CD4-positive, alpha-beta T cell (primary cell): ENCODE measurements at regions not wholly inside any gene's neighbourhood (a gene's known extent, or its start where the extent isn't known, plus 50 kb on each side); places are given as distances from the start of the nearest gene placed in this dataset.
"Not testable (repeated sequence)": the region's sequence is repeated elsewhere in the genome, so short reads cannot be mapped to it uniquely, and the experiment has no call there.

Experiments used
- ATAC-seq: fragments of 200-7000 bp; cut with Tn5 transposase; one replicate; pipeline ENCODE4 v1.10.0; 2022; ENCODE audit warnings: mild to moderate bottlenecking; ENCODE audit not compliant: poor library complexity
- CTCF ChIA-PET: fragments of 350-600 bp; sonication (Branson Sonifier 250); formaldehyde crosslinking; loops from one replicate; lab custom pipeline; 2021; ENCODE audit warnings: antibody characterized with exemption, inconsistent platforms; lab: Charles Lee
- POLR2A ChIA-PET: fragments of 350-600 bp; sonication (Branson Sonifier 250); formaldehyde crosslinking; loops from one replicate; lab custom pipeline; 2021; ENCODE audit warnings: antibody characterized with exemption, inconsistent platforms; lab: Charles Lee
- DNase-seq, 14 experiments: peaks; one replicate each; pipeline ENCODE4 v3.0.0-alpha.2; 2013 to 2020; ENCODE audit warnings: mixed read lengths in 2 of 14
- H3K27ac ChIP-seq, 2 donors: one replicate each; pipeline versions ENCODE4 v1.5.1 to v1.7.0; 2013; ENCODE audit warnings: low read length in 2 of 2, low read depth in 1 of 2, mild to moderate bottlenecking in 1 of 2
- H3K27me3 ChIP-seq, 2 experiments: 1 replicate in 1 of 2; 2 replicates in 1 of 2; pipeline versions ENCODE4 v1.6.1 to v1.7.0; 2013; ENCODE audit warnings: low read length in 2 of 2, control low read depth in 1 of 2, mild to moderate bottlenecking in 1 of 2, moderate library complexity in 1 of 2; ENCODE audit not compliant: insufficient read depth in 2 of 2, control insufficient read depth in 1 of 2
- H3K36me3 ChIP-seq: one replicate; pipeline ENCODE4 v1.6.1; 2013; ENCODE audit warnings: low read length, control low read depth; ENCODE audit not compliant: insufficient read depth
- H3K4me1 ChIP-seq: one replicate; pipeline ENCODE4 v1.6.1; 2013; ENCODE audit warnings: low read length, control low read depth; ENCODE audit not compliant: insufficient read depth
- H3K4me3 ChIP-seq: one replicate; pipeline ENCODE4 v1.5.1; 2013; ENCODE audit warnings: mild to moderate bottlenecking, low read length, moderate library complexity
- H3K9me3 ChIP-seq, 2 experiments: 1 replicate in 1 of 2; 2 replicates in 1 of 2; pipeline versions ENCODE4 v1.6.1 to v1.7.0; 2013; ENCODE audit warnings: low read length in 2 of 2, mild to moderate bottlenecking in 2 of 2, control low read depth in 1 of 2, moderate library complexity in 1 of 2; ENCODE audit not compliant: control insufficient read depth in 1 of 2, insufficient read depth in 1 of 2
- H3K27ac Mint-ChIP-seq: one replicate; pipeline ENCODE4 v1.8.0; 2020; ENCODE audit warnings: mixed read lengths
- H3K27me3 Mint-ChIP-seq: one replicate; pipeline ENCODE4 v1.8.0; 2021; ENCODE audit warnings: mixed read lengths
- H3K36me3 Mint-ChIP-seq: one replicate; pipeline ENCODE4 v1.8.0; 2021; ENCODE audit warnings: low read depth, mixed read lengths
- H3K4me1 Mint-ChIP-seq: one replicate; pipeline ENCODE4 v1.8.0; 2021; ENCODE audit warnings: low read depth, mixed read lengths
- H3K4me3 Mint-ChIP-seq: one replicate; pipeline ENCODE4 v1.8.0; 2020; ENCODE audit warnings: mild to moderate bottlenecking, mixed read lengths
- H3K9me3 Mint-ChIP-seq: one replicate; pipeline ENCODE4 v1.8.0; 2020; ENCODE audit warnings: mixed read lengths
- intact Hi-C, 2 experiments: fragments of 100-400 bp; cut with DNase I in 1 of 2; cut with micrococcal nuclease in 1 of 2; formaldehyde crosslinking; loops; one replicate each; pipeline versions ENCODE4 v1.15.1 to v1.9.0; 2023 to 2025; cut with DNase I, micrococcal nuclease
- TF ChIP-seq, protein P1 (sequence below): fragments of 200-600 bp; IDR thresholded peaks from one replicate; pipeline ENCODE4 v1.8.0; 2022; ENCODE audit warnings: antibody characterized with exemption, mild to moderate bottlenecking

DNA sequence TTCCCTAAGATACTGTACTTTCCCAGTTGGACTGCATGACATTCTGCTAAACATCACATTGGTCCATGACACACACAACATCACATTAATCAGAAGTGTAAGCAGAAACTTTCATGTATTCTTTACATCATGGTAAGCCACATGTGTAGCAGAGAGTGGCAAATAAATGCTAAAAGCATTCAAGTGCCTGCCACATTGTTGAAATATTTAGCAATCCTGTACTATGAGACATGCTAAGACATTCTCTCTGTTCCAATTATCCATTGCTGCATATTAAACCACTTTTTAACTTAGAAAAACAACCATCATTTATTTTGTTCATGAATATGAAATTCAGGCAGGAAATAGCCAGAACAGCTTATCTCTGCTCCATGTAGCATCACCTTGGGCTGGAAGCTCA is 207.7 kb upstream of the GJE1 start:
- Histone ChIP-seq H3K36me3 (no peaks in the 10 kb centered on the region), H3K4me1 (no peaks in the 10 kb centered on the region), H3K4me3 (no peak overlapping the region), H3K9me3 (no peaks in the 10 kb centered on the region), H3K27ac (no peak overlapping the region), H3K27me3 (no peaks in the 10 kb centered on the region)
- intact Hi-C loops, result no loop called here
- CTCF ChIA-PET, result interaction anchor here (1.1 kb wide), 1 partner anchor 13 kb away, joined by 3 read pairs; no protein-coding TSS in a partner anchor
- POLR2A ChIA-PET, result no interaction called here
- Mint-ChIP-seq H3K9me3 (no peaks in the 10 kb centered on the region), H3K27ac (no peak overlapping the region), H3K4me1 (no peaks in the 10 kb centered on the region), H3K4me3 (no peak overlapping the region), H3K36me3 (no peaks in the 10 kb centered on the region), H3K27me3 (no peaks in the 10 kb centered on the region)
- ATAC-seq, result no peak
- DNase-seq, result no peak
- TF ChIP-seq, protein P1, sequence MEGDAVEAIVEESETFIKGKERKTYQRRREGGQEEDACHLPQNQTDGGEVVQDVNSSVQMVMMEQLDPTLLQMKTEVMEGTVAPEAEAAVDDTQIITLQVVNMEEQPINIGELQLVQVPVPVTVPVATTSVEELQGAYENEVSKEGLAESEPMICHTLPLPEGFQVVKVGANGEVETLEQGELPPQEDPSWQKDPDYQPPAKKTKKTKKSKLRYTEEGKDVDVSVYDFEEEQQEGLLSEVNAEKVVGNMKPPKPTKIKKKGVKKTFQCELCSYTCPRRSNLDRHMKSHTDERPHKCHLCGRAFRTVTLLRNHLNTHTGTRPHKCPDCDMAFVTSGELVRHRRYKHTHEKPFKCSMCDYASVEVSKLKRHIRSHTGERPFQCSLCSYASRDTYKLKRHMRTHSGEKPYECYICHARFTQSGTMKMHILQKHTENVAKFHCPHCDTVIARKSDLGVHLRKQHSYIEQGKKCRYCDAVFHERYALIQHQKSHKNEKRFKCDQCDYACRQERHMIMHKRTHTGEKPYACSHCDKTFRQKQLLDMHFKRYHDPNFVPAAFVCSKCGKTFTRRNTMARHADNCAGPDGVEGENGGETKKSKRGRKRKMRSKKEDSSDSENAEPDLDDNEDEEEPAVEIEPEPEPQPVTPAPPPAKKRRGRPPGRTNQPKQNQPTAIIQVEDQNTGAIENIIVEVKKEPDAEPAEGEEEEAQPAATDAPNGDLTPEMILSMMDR, result no peak

DNA sequence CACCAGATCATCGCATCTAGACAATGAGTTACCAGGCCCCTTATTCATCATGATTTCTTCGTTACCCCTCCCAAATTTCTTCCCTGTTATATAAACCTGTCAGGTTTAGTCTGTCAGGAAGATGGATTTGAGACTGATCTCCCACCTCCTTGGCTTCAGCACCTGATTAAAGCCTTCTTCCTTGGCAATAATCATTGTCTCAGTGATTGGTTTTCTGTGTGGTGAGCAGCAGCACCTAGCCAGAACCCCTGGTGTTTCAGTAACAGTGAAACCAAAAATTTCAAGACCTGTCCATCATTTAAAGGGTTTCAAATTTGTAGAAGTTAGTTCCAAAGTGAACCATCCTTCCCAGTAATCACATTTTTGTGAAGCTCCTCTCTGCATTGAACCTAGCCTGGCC is 209.8 kb upstream of the GJE1 start:
- Histone ChIP-seq H3K27ac (no peak overlapping the region), H3K4me3 (no peak overlapping the region), H3K27me3 (no peaks in the 10 kb centered on the region), H3K9me3 (no peaks in the 10 kb centered on the region), H3K36me3 (no peaks in the 10 kb centered on the region), H3K4me1 (no peaks in the 10 kb centered on the region)
- DNase-seq (no peak), ATAC-seq (no peak)
- TF ChIP-seq, protein P1, result no peak
- Mint-ChIP-seq H3K4me3 (no peak overlapping the region), H3K9me3 (no peaks in the 10 kb centered on the region), H3K27me3 (no peaks in the 10 kb centered on the region), H3K27ac (no peak overlapping the region), H3K4me1 (no peaks in the 10 kb centered on the region), H3K36me3 (no peaks in the 10 kb centered on the region)
- CTCF ChIA-PET, result no interaction called here
- intact Hi-C loops, result no loop called here
- POLR2A ChIA-PET, result no interaction called here

DNA sequence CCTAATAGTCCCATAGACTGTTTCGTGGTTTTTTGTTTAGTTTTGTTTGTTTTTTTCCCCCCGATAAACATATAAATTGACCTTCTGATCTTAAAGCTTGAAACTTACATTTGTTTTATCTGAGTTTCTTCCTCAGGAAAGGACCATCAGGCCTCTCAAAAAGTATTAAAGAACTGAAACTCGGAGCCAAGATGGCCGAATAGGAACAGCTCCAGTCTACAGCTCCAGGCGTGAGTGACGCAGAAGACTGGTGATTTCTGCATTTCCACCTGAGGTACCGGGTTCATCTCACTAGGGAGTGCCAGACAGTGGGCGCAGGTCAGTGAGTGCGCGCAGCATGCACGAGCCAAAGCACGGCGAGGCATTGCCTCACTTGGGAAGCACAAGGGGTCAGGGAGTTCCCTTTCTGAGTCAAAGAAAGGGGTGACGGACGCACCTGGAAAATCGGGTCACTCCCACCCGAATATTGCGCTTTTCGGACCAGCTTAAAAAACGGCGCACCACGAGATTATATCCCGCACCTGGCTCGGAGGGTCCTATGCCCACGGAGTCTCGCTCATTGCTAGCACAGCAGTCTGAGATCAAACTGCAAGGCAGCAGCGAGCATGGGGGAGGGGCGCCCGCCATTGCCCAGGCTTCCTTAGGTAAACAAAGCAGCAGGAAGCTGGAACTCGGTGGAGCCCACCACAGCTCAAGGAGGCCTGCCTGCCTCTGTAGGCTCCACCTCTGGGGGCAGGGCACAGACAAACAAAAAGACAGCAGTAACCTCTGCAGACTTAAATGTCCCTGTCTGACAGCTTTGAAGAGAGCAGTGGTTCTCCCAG is 215.8 kb upstream of the GJE1 start:
- DNase-seq, POLR2A ChIA-PET, ATAC-seq: not testable (repeated sequence)

DNA sequence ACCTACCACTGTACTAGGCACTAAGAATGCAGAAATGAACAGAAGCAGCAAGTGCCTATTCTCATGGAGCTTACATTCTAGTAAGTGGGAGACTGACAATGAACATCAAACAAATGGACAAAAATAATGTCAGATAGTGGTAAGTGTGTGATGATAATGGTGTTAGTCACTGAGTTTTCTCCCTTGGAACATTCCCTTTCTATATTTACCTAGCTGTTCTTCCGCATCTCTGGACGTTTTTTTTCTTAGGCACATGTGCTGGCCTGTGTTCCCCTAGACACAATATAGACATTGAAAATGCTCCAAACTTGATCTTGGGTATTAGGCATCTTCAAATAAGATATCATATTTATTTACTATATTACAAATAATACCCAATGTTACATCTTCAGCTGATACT is 218.1 kb upstream of the GJE1 start:
- Mint-ChIP-seq H3K9me3 (peaks cover 3% of the 10 kb centered on the region), H3K27me3 (no peaks in the 10 kb centered on the region), H3K36me3 (no peaks in the 10 kb centered on the region), H3K4me3 (no peak overlapping the region), H3K4me1 (no peaks in the 10 kb centered on the region), H3K27ac (no peak overlapping the region)
- no peaks in the 10 kb centered on the region for H3K36me3 ChIP-seq
- TF ChIP-seq, protein P1, result no peak
- no peak overlapping the region for H3K4me3 ChIP-seq
- DNase-seq, result no peak
- CTCF ChIA-PET, result no interaction called here
- H3K27me3 ChIP-seq, result no peaks in the 10 kb centered on the region
- H3K9me3 ChIP-seq, result no peaks in the 10 kb centered on the region
- no peak overlapping the region for H3K27ac ChIP-seq
- no peaks in the 10 kb centered on the region for H3K4me1 ChIP-seq
- POLR2A ChIA-PET, result no interaction called here
- no peak for ATAC-seq
- intact Hi-C loops, result no loop called here

More for the DNA sequence above, 215.8 kb upstream of the GJE1 start:
- H3K27ac Mint-ChIP-seq, H3K9me3 Mint-ChIP-seq, H3K27ac ChIP-seq, intact Hi-C loops, CTCF ChIA-PET, H3K36me3 ChIP-seq, H3K4me3 Mint-ChIP-seq, H3K4me3 ChIP-seq, H3K27me3 Mint-ChIP-seq, H3K27me3 ChIP-seq, H3K4me1 ChIP-seq, H3K36me3 Mint-ChIP-seq, H3K4me1 Mint-ChIP-seq, H3K9me3 ChIP-seq: not testable (repeated sequence)
